ENCODE measurements at regions not wholly inside any gene's neighbourhood (a gene's known extent, or its start where the extent isn't known, plus 50 kb on each side); places are given as distances from the start of the nearest gene placed in this dataset.

- Mint-ChIP-seq H3K36me3 (ENCODE audit: low read depth) (no peaks in the 10 kb centered on the region), H3K4me1 (ENCODE audit: low read depth) (peaks cover 5% of the 10 kb centered on the region), H3K4me3 (no peak overlapping the region), H3K9me3 (no peaks in the 10 kb centered on the region), H3K27ac (no peak overlapping the region), H3K27me3 (peaks cover 31% of the 10 kb centered on the region)
- intact Hi-C loops (cut with micrococcal nuclease), result no loop called here
These were observed 287.4 kb downstream of the KLF6 start for GRCh38 chr10:3497581-3497980.

GRCh38 chr10:3496138-3496537 lies 288.9 kb downstream of the KLF6 start:
- H3K9me3 Mint-ChIP-seq, result no peaks in the 10 kb centered on the region
- H3K36me3 Mint-ChIP-seq (ENCODE audit: low read depth), result no peaks in the 10 kb centered on the region
- intact Hi-C loops (cut with micrococcal nuclease), result no loop called here
- peaks cover 5% of the 10 kb centered on the region for H3K4me1 Mint-ChIP-seq (ENCODE audit: low read depth)
- no peak overlapping the region for H3K27ac Mint-ChIP-seq
- no peak overlapping the region for H3K4me3 Mint-ChIP-seq
- H3K27me3 Mint-ChIP-seq, result peaks cover 29% of the 10 kb centered on the region

- H3K4me1 Mint-ChIP-seq (ENCODE audit: low read depth), result peaks cover 5% of the 10 kb centered on the region
- H3K9me3 Mint-ChIP-seq, result no peaks in the 10 kb centered on the region
- peaks cover 27% of the 10 kb centered on the region for H3K27me3 Mint-ChIP-seq
- H3K27ac Mint-ChIP-seq, result no peak overlapping the region
- no peak overlapping the region for H3K4me3 Mint-ChIP-seq
- H3K36me3 Mint-ChIP-seq (ENCODE audit: low read depth), result no peaks in the 10 kb centered on the region
- intact Hi-C loops (cut with micrococcal nuclease), result no loop called here
These were observed 289.7 kb downstream of the KLF6 start for GRCh38 chr10:3495281-3495680.

- Mint-ChIP-seq H3K4me3 (no peak overlapping the region), H3K36me3 (ENCODE audit: low read depth) (no peaks in the 10 kb centered on the region), H3K4me1 (ENCODE audit: low read depth) (peaks cover 5% of the 10 kb centered on the region), H3K27ac (no peak overlapping the region), H3K9me3 (no peaks in the 10 kb centered on the region), H3K27me3 (peaks cover 26% of the 10 kb centered on the region)
- intact Hi-C loops (cut with micrococcal nuclease), result no loop called here
These were observed 290.2 kb downstream of the KLF6 start for GRCh38 chr10:3494838-3495230.

- intact Hi-C loops (cut with micrococcal nuclease), result no loop called here
- H3K27me3 Mint-ChIP-seq, result peaks cover 26% of the 10 kb centered on the region
- peaks cover 5% of the 10 kb centered on the region for H3K4me1 Mint-ChIP-seq (ENCODE audit: low read depth)
- no peak overlapping the region for H3K27ac Mint-ChIP-seq
- peaks cover 5% of the 10 kb centered on the region for H3K9me3 Mint-ChIP-seq
- no peak overlapping the region for H3K4me3 Mint-ChIP-seq
- H3K36me3 Mint-ChIP-seq (ENCODE audit: low read depth), result no peaks in the 10 kb centered on the region
These were observed 290.7 kb downstream of the KLF6 start for GRCh38 chr10:3494131-3494837.

GRCh38 chr10:3493621-3494020 lies 291.4 kb downstream of the KLF6 start:
- peaks cover 5% of the 10 kb centered on the region for H3K4me1 Mint-ChIP-seq (ENCODE audit: low read depth)
- no peaks in the 10 kb centered on the region for H3K36me3 Mint-ChIP-seq (ENCODE audit: low read depth)
- intact Hi-C loops (cut with micrococcal nuclease), result no loop called here
- H3K9me3 Mint-ChIP-seq, result peaks cover 12% of the 10 kb centered on the region
- H3K27ac Mint-ChIP-seq, result no peak overlapping the region
- no peak overlapping the region for H3K4me3 Mint-ChIP-seq
- H3K27me3 Mint-ChIP-seq, result peaks cover 21% of the 10 kb centered on the region

GRCh38 chr10:3491571-3491970 lies 293.4 kb downstream of the KLF6 start:
- H3K27me3 Mint-ChIP-seq, result peaks cover 13% of the 10 kb centered on the region
- H3K36me3 Mint-ChIP-seq (ENCODE audit: low read depth), result no peaks in the 10 kb centered on the region
- H3K4me3 Mint-ChIP-seq, result no peak overlapping the region
- peaks cover 14% of the 10 kb centered on the region for H3K9me3 Mint-ChIP-seq
- H3K27ac Mint-ChIP-seq, result no peak overlapping the region
- intact Hi-C loops (cut with micrococcal nuclease), result no loop called here
- H3K4me1 Mint-ChIP-seq (ENCODE audit: low read depth), result peaks cover 2% of the 10 kb centered on the region

GRCh38 chr10:3487228-3487627 lies 297.8 kb downstream of the KLF6 start:
- H3K36me3 Mint-ChIP-seq (ENCODE audit: low read depth), result no peaks in the 10 kb centered on the region
- no peaks in the 10 kb centered on the region for H3K27me3 Mint-ChIP-seq
- peaks cover 32% of the 10 kb centered on the region for H3K4me1 Mint-ChIP-seq (ENCODE audit: low read depth)
- H3K9me3 Mint-ChIP-seq, result peaks cover 14% of the 10 kb centered on the region
- no peak overlapping the region for H3K4me3 Mint-ChIP-seq
- intact Hi-C loops (cut with micrococcal nuclease), result no loop called here
- peak overlapping the region; percentile 27 for H3K27ac Mint-ChIP-seq

- Mint-ChIP-seq H3K36me3 (ENCODE audit: low read depth) (no peaks in the 10 kb centered on the region), H3K9me3 (peaks cover 14% of the 10 kb centered on the region), H3K4me1 (ENCODE audit: low read depth) (peaks cover 40% of the 10 kb centered on the region), H3K27me3 (peaks cover 5% of the 10 kb centered on the region), H3K4me3 (no peak overlapping the region), H3K27ac (no peak overlapping the region)
- intact Hi-C loops (cut with micrococcal nuclease), result no loop called here
These were observed 298.5 kb downstream of the KLF6 start for GRCh38 chr10:3486346-3487065.

GRCh38 chr10:3485057-3485686 lies 299.8 kb downstream of the KLF6 start:
- Mint-ChIP-seq H3K27ac (peak overlapping the region; percentile 51), H3K36me3 (ENCODE audit: low read depth) (no peaks in the 10 kb centered on the region), H3K27me3 (peaks cover 5% of the 10 kb centered on the region), H3K9me3 (peaks cover 14% of the 10 kb centered on the region), H3K4me1 (ENCODE audit: low read depth) (peaks cover 50% of the 10 kb centered on the region), H3K4me3 (no peak overlapping the region)
- intact Hi-C loops (cut with micrococcal nuclease), result no loop called here

- intact Hi-C loops (cut with micrococcal nuclease), result no loop called here
- Mint-ChIP-seq H3K4me3 (no peak overlapping the region), H3K9me3 (peaks cover 11% of the 10 kb centered on the region), H3K36me3 (ENCODE audit: low read depth) (no peaks in the 10 kb centered on the region), H3K27me3 (peaks cover 5% of the 10 kb centered on the region), H3K27ac (peak overlapping the region; percentile 51), H3K4me1 (ENCODE audit: low read depth) (peaks cover 56% of the 10 kb centered on the region)
These were observed 300.5 kb downstream of the KLF6 start for GRCh38 chr10:3484306-3485056.

GRCh38 chr10:3482200-3482993 lies 302.6 kb downstream of the KLF6 start:
- H3K27me3 Mint-ChIP-seq, result peaks cover 5% of the 10 kb centered on the region
- no peak overlapping the region for H3K4me3 Mint-ChIP-seq
- no peak overlapping the region for H3K27ac Mint-ChIP-seq
- H3K9me3 Mint-ChIP-seq, result no peaks in the 10 kb centered on the region
- intact Hi-C loops (cut with micrococcal nuclease), result no loop called here
- peaks cover 6% of the 10 kb centered on the region for H3K36me3 Mint-ChIP-seq (ENCODE audit: low read depth)
- H3K4me1 Mint-ChIP-seq (ENCODE audit: low read depth), result peaks cover 69% of the 10 kb centered on the region

GRCh38 chr10:3481496-3481895 lies 303.5 kb downstream of the KLF6 start:
- H3K9me3 Mint-ChIP-seq, result no peaks in the 10 kb centered on the region
- intact Hi-C loops (cut with micrococcal nuclease), result no loop called here
- H3K4me1 Mint-ChIP-seq (ENCODE audit: low read depth), result peaks cover 76% of the 10 kb centered on the region

More at GRCh38 chr10:3481496-3481895, 303.5 kb downstream of the KLF6 start:
- H3K36me3 Mint-ChIP-seq (ENCODE audit: low read depth), result peaks cover 6% of the 10 kb centered on the region
- H3K4me3 Mint-ChIP-seq, result no peak overlapping the region
- H3K27ac Mint-ChIP-seq, result no peak overlapping the region
- H3K27me3 Mint-ChIP-seq, result peaks cover 5% of the 10 kb centered on the region
